NB4 (cell line): ENCODE measurements at regions not wholly inside any gene's neighbourhood (a gene's known extent, or its start where the extent isn't known, plus 50 kb on each side); places are given as distances from the start of the nearest gene placed in this dataset.

Source experiments
- CTCF ChIP-seq: IDR thresholded peaks from one replicate; pipeline ENCODE4 v1.5.1; 2012; ENCODE audit warnings: low read depth, low read length
- MAX ChIP-seq: IDR thresholded peaks from 2 replicates; pipeline ENCODE4 v1.6.1; 2011; ENCODE audit warnings: low read depth, low read length
- POLR2A ChIP-seq: IDR thresholded peaks from 2 replicates; pipeline ENCODE4 v1.6.1; 2011; ENCODE audit warnings: mild to moderate bottlenecking; ENCODE audit not compliant: insufficient read length; ENCODE audit errors: extremely low read depth

- no peak for TF ChIP-seq CTCF
- no peak for TF ChIP-seq MAX
- no peak for TF ChIP-seq POLR2A
Observed at GRCh38 chr2:15706986-15707632, 115.4 kb downstream of the DDX1 start.
